ENCODE measurements at regions not wholly inside any gene's neighbourhood (a gene's known extent, or its start where the extent isn't known, plus 50 kb on each side); places are given as distances from the start of the nearest gene placed in this dataset.

- no peaks in the 10 kb centered on the region for H3K27me3 Mint-ChIP-seq (ENCODE audit: low read depth)
Measured at GRCh38 chr2:147718831-147719230, 126.0 kb upstream of the ACVR2A start.

More at GRCh38 chr2:147718831-147719230, 126.0 kb upstream of the ACVR2A start:
- no peaks in the 10 kb centered on the region for H4K20me1 ChIP-seq (ENCODE audit: control insufficient read depth, insufficient read depth, insufficient read length)
- no peak overlapping the region for H3K18ac ChIP-seq (ENCODE audit: insufficient read length, low read depth, low read length)
- WGBS (ENCODE audit: extremely low coverage, insufficient read length, low lambda C conversion rate) = no CpG with 5 or more reads among the region's 2 CpGs
- Mint-ChIP-seq H3K4me3 (no peak overlapping the region), H3K4me1 (peaks cover 9% of the 10 kb centered on the region in 2 experiments), H3K9me3 (no peaks in the 10 kb centered on the region), H3K27ac (no peak overlapping the region), H3K36me3 (ENCODE audit: insufficient read depth in 1 of 3, low read depth in 3 of 3) (no peaks in the 10 kb centered on the region)
- no peak overlapping the region for H3K23ac ChIP-seq (ENCODE audit: insufficient read length, low read depth, low read length)
- no peak overlapping the region for H2BK20ac ChIP-seq (ENCODE audit: low read depth, low read length, poor library complexity, severe bottlenecking)
- no peak overlapping the region for H3K4ac ChIP-seq (ENCODE audit: low read depth, low read length)
- no peaks in the 10 kb centered on the region for H3K23me2 ChIP-seq (ENCODE audit: insufficient read length, low read depth, low read length, poor library complexity, severe bottlenecking)
- no peak overlapping the region for H2BK5ac ChIP-seq (ENCODE audit: insufficient read length, low read length)
- no peak overlapping the region for H2BK120ac ChIP-seq (ENCODE audit: low read depth, low read length, poor library complexity, severe bottlenecking)
- no peak overlapping the region for H4K8ac ChIP-seq (replicated peaks; ENCODE audit: insufficient read length, low read depth, low read length)
- H4K91ac ChIP-seq (ENCODE audit: insufficient read length, low read depth, low read length) = no peak overlapping the region
- H2BK12ac ChIP-seq (ENCODE audit: insufficient read length, low read depth, low read length) = no peak overlapping the region
- H3K4me1 ChIP-seq (ENCODE audit: insufficient read depth, low read length) = no peaks in the 10 kb centered on the region
- H3K56ac ChIP-seq (ENCODE audit: insufficient read length, low read depth, low read length) = no peak overlapping the region
- no peak overlapping the region for H3K14ac ChIP-seq (ENCODE audit: insufficient read depth, low read length)
- TF ChIP-seq CTCF (conservative IDR thresholded peaks at IDR 0.05) = no peak
- H3K79me2 ChIP-seq (ENCODE audit: insufficient read depth, low read length) = no peaks in the 10 kb centered on the region
- H3K79me1 ChIP-seq (ENCODE audit: insufficient read depth, low read depth, low read length, poor library complexity, severe bottlenecking) = no peaks in the 10 kb centered on the region
- no peak overlapping the region for H3T11ph ChIP-seq (ENCODE audit: low read length)
- DNase-seq = no peak
- H3K9ac ChIP-seq (ENCODE audit: extremely low read depth, insufficient read length, low read length) = no peak overlapping the region
- H3K9me3 ChIP-seq (ENCODE audit: control insufficient read depth, low read depth, low read length) = no peaks in the 10 kb centered on the region
- no peak overlapping the region for H2AK5ac ChIP-seq (ENCODE audit: insufficient read length, low read length)
- no peak overlapping the region for H3K27ac ChIP-seq (ENCODE audit: insufficient read length, low read depth, low read length)
- no peak overlapping the region for H3K4me2 ChIP-seq (ENCODE audit: insufficient read depth, insufficient read length, low read length)
- no peak overlapping the region for H4K5ac ChIP-seq (ENCODE audit: insufficient read length, low read depth, low read length)
- no peaks in the 10 kb centered on the region for H3K27me3 ChIP-seq (ENCODE audit: insufficient read depth, low read length)
- H2AFZ ChIP-seq (ENCODE audit: low read length) = peak overlapping the region; percentile 68
- no peak overlapping the region for H2BK15ac ChIP-seq (ENCODE audit: low read depth, low read length)
